ENCODE measurements at regions not wholly inside any gene's neighbourhood (a gene's known extent, or its start where the extent isn't known, plus 50 kb on each side); places are given as distances from the start of the nearest gene placed in this dataset.

- Histone ChIP-seq H3K9ac (ENCODE audit: low read length) (no peak overlapping the region), H3K4me1 (ENCODE audit: low read length) (0 out of 2 replicates have a peak, but pooled peaks cover 3% of the 10 kb centered on the region), H3K9me3 (ENCODE audit: insufficient read depth, low read length) (no peaks in the 10 kb centered on the region), H3K27me3 (ENCODE audit: low read depth, low read length) (no peaks in the 10 kb centered on the region), H4K20me1 (ENCODE audit: insufficient read depth, low read length) (no peaks in the 10 kb centered on the region), H3K27ac (ENCODE audit: low read length) (no peak overlapping the region), H3K4me3 (ENCODE audit: low read length) (no peak overlapping the region), H2AFZ (ENCODE audit: low read depth, low read length) (no peak overlapping the region), H3K4me2 (ENCODE audit: low read length) (no peak overlapping the region), H3K79me2 (ENCODE audit: low read length) (no peaks in the 10 kb centered on the region), H3K36me3 (replicated peaks; ENCODE audit: low read depth, low read length) (no peaks in the 10 kb centered on the region)
- TF ChIP-seq CTCF (IDR thresholded peaks at IDR 0.05; ENCODE audit: low read depth, low read length) (no peak), EZH2phosphoT487 (IDR thresholded peaks at IDR 0.05; ENCODE audit: low read depth) (no peak)
These were observed 137.4 kb downstream of the AEBP2 start for GRCh38 chr12:19576506-19577280.

GRCh38 chr12:19577281-19577530 lies 137.9 kb downstream of the AEBP2 start:
- no peak overlapping the region for H3K27ac ChIP-seq (ENCODE audit: low read length)
- no peak overlapping the region for H3K4me2 ChIP-seq (ENCODE audit: low read length)

GRCh38 chr12:19584732-19585131 lies 145.4 kb downstream of the AEBP2 start:
- Histone ChIP-seq H4K20me1 (ENCODE audit: insufficient read depth, low read length) (no peaks in the 10 kb centered on the region), H3K27ac (ENCODE audit: low read length) (no peak overlapping the region), H3K27me3 (ENCODE audit: low read depth, low read length) (no peaks in the 10 kb centered on the region), H3K4me1 (ENCODE audit: low read length) (no peaks in the 10 kb centered on the region), H3K4me3 (ENCODE audit: low read length) (no peak overlapping the region), H3K9me3 (ENCODE audit: insufficient read depth, low read length) (no peaks in the 10 kb centered on the region), H3K9ac (ENCODE audit: low read length) (no peak overlapping the region), H2AFZ (ENCODE audit: low read depth, low read length) (no peak overlapping the region), H3K79me2 (ENCODE audit: low read length) (no peaks in the 10 kb centered on the region), H3K4me2 (ENCODE audit: low read length) (no peak overlapping the region), H3K36me3 (replicated peaks; ENCODE audit: low read depth, low read length) (peaks cover 7% of the 10 kb centered on the region)
- TF ChIP-seq EZH2phosphoT487 (IDR thresholded peaks at IDR 0.05; ENCODE audit: low read depth) (no peak), CTCF (IDR thresholded peaks at IDR 0.05; ENCODE audit: low read depth, low read length) (no peak)

More at GRCh38 chr12:19577281-19577530, 137.9 kb downstream of the AEBP2 start:
- Histone ChIP-seq H3K79me2 (ENCODE audit: low read length) (no peaks in the 10 kb centered on the region), H3K27me3 (ENCODE audit: low read depth, low read length) (no peaks in the 10 kb centered on the region), H3K36me3 (replicated peaks; ENCODE audit: low read depth, low read length) (no peaks in the 10 kb centered on the region), H2AFZ (ENCODE audit: low read depth, low read length) (no peak overlapping the region), H3K9me3 (ENCODE audit: insufficient read depth, low read length) (no peaks in the 10 kb centered on the region), H4K20me1 (ENCODE audit: insufficient read depth, low read length) (no peaks in the 10 kb centered on the region), H3K4me1 (ENCODE audit: low read length) (0 out of 2 replicates have a peak, but pooled peaks cover 3% of the 10 kb centered on the region), H3K4me3 (ENCODE audit: low read length) (no peak overlapping the region), H3K9ac (ENCODE audit: low read length) (no peak overlapping the region)
- TF ChIP-seq EZH2phosphoT487 (IDR thresholded peaks at IDR 0.05; ENCODE audit: low read depth) (no peak), CTCF (IDR thresholded peaks at IDR 0.05; ENCODE audit: low read depth, low read length) (no peak)

GRCh38 chr12:19588951-19589350 lies 149.7 kb downstream of the AEBP2 start:
- no peak overlapping the region for H3K9ac ChIP-seq (ENCODE audit: low read length)
- H3K36me3 ChIP-seq (replicated peaks; ENCODE audit: low read depth, low read length): peaks cover 5% of the 10 kb centered on the region
- H3K27ac ChIP-seq (ENCODE audit: low read length): no peak overlapping the region
- H3K4me2 ChIP-seq (ENCODE audit: low read length): no peak overlapping the region
- H3K4me3 ChIP-seq (ENCODE audit: low read length): no peak overlapping the region
- H2AFZ ChIP-seq (ENCODE audit: low read depth, low read length): no peak overlapping the region
- no peaks in the 10 kb centered on the region for H3K4me1 ChIP-seq (ENCODE audit: low read length)
- H4K20me1 ChIP-seq (ENCODE audit: insufficient read depth, low read length): no peaks in the 10 kb centered on the region
- TF ChIP-seq CTCF (IDR thresholded peaks at IDR 0.05; ENCODE audit: low read depth, low read length) (no peak), EZH2phosphoT487 (IDR thresholded peaks at IDR 0.05; ENCODE audit: low read depth) (no peak)
- H3K9me3 ChIP-seq (ENCODE audit: insufficient read depth, low read length): no peaks in the 10 kb centered on the region
- no peaks in the 10 kb centered on the region for H3K79me2 ChIP-seq (ENCODE audit: low read length)
- H3K27me3 ChIP-seq (ENCODE audit: low read depth, low read length): no peaks in the 10 kb centered on the region

Measured in OCI-LY3 (cell line).